ENCODE measurements at regions not wholly inside any gene's neighbourhood (a gene's known extent, or its start where the extent isn't known, plus 50 kb on each side); places are given as distances from the start of the nearest gene placed in this dataset.

GRCh38 chr13:88376760-88377388 is 705.7 kb downstream of the SLITRK5 start:
- ChIA-PET CTCF (no interaction called here), POLR2A (no interaction called here)
- no peak for DNase-seq (ENCODE audit: low read depth, low spot score)
- Histone ChIP-seq H3K4me3 (ENCODE audit: low read depth, low read length) (no peak overlapping the region), H3K9me3 (ENCODE audit: control insufficient read depth, insufficient read depth, low read length) (0 out of 2 replicates have a peak, but pooled peaks cover 3% of the 10 kb centered on the region), H3K27me3 (ENCODE audit: control insufficient read depth, insufficient read depth, low read length) (no peaks in the 10 kb centered on the region), H3K27ac (ENCODE audit: low read depth, low read length) (no peak overlapping the region)
- no peak for TF ChIP-seq CTCF (IDR thresholded peaks at IDR 0.05; ENCODE audit: low read depth, low read length)

- Histone ChIP-seq H3K9me3 (ENCODE audit: control insufficient read depth, insufficient read depth, low read length) (0 out of 2 replicates have a peak, but pooled peaks cover 3% of the 10 kb centered on the region), H3K27me3 (ENCODE audit: control insufficient read depth, insufficient read depth, low read length) (no peaks in the 10 kb centered on the region), H3K27ac (ENCODE audit: low read depth, low read length) (no peak overlapping the region), H3K4me3 (ENCODE audit: low read depth, low read length) (no peak overlapping the region)
- TF ChIP-seq CTCF (IDR thresholded peaks at IDR 0.05; ENCODE audit: low read depth, low read length): no peak
- CTCF ChIA-PET: no interaction called here
- no peak for DNase-seq (ENCODE audit: low read depth, low spot score)
- POLR2A ChIA-PET: no interaction called here
Measured at GRCh38 chr13:88377852-88378251, 706.7 kb downstream of the SLITRK5 start.

GRCh38 chr13:88384542-88384941 is 713.4 kb downstream of the SLITRK5 start:
- no peak for TF ChIP-seq CTCF (IDR thresholded peaks at IDR 0.05; ENCODE audit: low read depth, low read length)
- CTCF ChIA-PET: no interaction called here
- POLR2A ChIA-PET: no interaction called here
- Histone ChIP-seq H3K27me3 (ENCODE audit: control insufficient read depth, insufficient read depth, low read length) (no peaks in the 10 kb centered on the region), H3K9me3 (ENCODE audit: control insufficient read depth, insufficient read depth, low read length) (no peaks in the 10 kb centered on the region), H3K27ac (ENCODE audit: low read depth, low read length) (no peak overlapping the region), H3K4me3 (ENCODE audit: low read depth, low read length) (no peak overlapping the region)
- no peak for DNase-seq (ENCODE audit: low read depth, low spot score)

- TF ChIP-seq CTCF (IDR thresholded peaks at IDR 0.05; ENCODE audit: low read depth, low read length): no peak
- no peak overlapping the region for H3K27ac ChIP-seq (ENCODE audit: low read depth, low read length)
Measured at GRCh38 chr13:88395804-88396203, 724.6 kb downstream of the SLITRK5 start.

GRCh38 chr13:88411696-88412095 is 740.5 kb downstream of the SLITRK5 start:
- TF ChIP-seq CTCF (IDR thresholded peaks at IDR 0.05; ENCODE audit: low read depth, low read length): no peak
- no peak overlapping the region for H3K27ac ChIP-seq (ENCODE audit: low read depth, low read length)
- no peaks in the 10 kb centered on the region for H3K27me3 ChIP-seq (ENCODE audit: control insufficient read depth, insufficient read depth, low read length)
- POLR2A ChIA-PET: no interaction called here
- no peaks in the 10 kb centered on the region for H3K9me3 ChIP-seq (ENCODE audit: control insufficient read depth, insufficient read depth, low read length)
- CTCF ChIA-PET: no interaction called here
- no peak for DNase-seq (ENCODE audit: low read depth, low spot score)
- H3K4me3 ChIP-seq (ENCODE audit: low read depth, low read length): no peak overlapping the region

More at GRCh38 chr13:88395804-88396203, 724.6 kb downstream of the SLITRK5 start:
- no peaks in the 10 kb centered on the region for H3K27me3 ChIP-seq (ENCODE audit: control insufficient read depth, insufficient read depth, low read length)
- ChIA-PET POLR2A (no interaction called here), CTCF (no interaction called here)
- DNase-seq (ENCODE audit: low read depth, low spot score): no peak
- no peak overlapping the region for H3K4me3 ChIP-seq (ENCODE audit: low read depth, low read length)
- peaks cover under 1% of the 10 kb centered on the region; the same call in 1 of the 2 replicates for H3K9me3 ChIP-seq (ENCODE audit: control insufficient read depth, insufficient read depth, low read length)

Data from AG04450 (cell line).